OCI-LY1 (cell line): ENCODE measurements at regions not wholly inside any gene's neighbourhood (a gene's known extent, or its start where the extent isn't known, plus 50 kb on each side); places are given as distances from the start of the nearest gene placed in this dataset.

Experiments used
- CTCF ChIP-seq: fragments of 200-600 bp; sonication (generic), shearing (Covaris generic); IDR thresholded peaks from 2 replicates; pipeline ENCODE4 v1.5.1; 2017; ENCODE audit warnings: mild to moderate bottlenecking, antibody characterized with exemption, low read length, moderate library complexity, mixed read lengths
- EZH2 ChIP-seq: fragments of 200-600 bp; sonication (generic), shearing (Covaris generic); IDR thresholded peaks from 2 replicates; pipeline ENCODE4 v1.8.0; 2017; ENCODE audit warnings: borderline replicate concordance, mixed run types, mild to moderate bottlenecking, antibody characterized with exemption, low read length, moderate library complexity, mixed read lengths

GRCh38 chr15:77854980-77855379, 222.3 kb upstream of the LINGO1 start:
- TF ChIP-seq CTCF (no peak), EZH2 (no peak)
